ENCODE measurements at regions not wholly inside any gene's neighbourhood (a gene's known extent, or its start where the extent isn't known, plus 50 kb on each side); places are given as distances from the start of the nearest gene placed in this dataset.
A peak's percentile ranks its signal among the peaks of the same experiment; 100 is the strongest.

DNA sequence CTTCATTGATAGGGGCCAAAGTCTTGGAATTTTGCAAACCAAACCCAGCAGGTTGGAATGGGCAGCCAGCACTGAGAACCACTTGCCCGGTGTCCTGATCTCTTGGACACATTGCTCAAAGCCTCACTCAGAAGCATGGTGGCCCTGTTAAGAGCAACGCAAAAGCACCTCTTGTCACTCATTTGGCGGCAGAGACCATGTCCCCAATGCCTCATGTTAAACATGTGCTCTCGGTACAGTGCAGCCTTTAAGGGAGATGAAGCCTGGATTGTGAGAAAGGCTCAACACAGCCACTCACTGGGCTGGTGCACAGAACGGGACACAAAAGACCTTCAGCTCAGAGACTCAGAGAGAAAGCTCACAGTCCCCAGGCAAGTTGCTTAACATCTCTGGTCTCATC lies 298.4 kb upstream of the PRDM1 start:
- ATAC-seq: no peak

DNA sequence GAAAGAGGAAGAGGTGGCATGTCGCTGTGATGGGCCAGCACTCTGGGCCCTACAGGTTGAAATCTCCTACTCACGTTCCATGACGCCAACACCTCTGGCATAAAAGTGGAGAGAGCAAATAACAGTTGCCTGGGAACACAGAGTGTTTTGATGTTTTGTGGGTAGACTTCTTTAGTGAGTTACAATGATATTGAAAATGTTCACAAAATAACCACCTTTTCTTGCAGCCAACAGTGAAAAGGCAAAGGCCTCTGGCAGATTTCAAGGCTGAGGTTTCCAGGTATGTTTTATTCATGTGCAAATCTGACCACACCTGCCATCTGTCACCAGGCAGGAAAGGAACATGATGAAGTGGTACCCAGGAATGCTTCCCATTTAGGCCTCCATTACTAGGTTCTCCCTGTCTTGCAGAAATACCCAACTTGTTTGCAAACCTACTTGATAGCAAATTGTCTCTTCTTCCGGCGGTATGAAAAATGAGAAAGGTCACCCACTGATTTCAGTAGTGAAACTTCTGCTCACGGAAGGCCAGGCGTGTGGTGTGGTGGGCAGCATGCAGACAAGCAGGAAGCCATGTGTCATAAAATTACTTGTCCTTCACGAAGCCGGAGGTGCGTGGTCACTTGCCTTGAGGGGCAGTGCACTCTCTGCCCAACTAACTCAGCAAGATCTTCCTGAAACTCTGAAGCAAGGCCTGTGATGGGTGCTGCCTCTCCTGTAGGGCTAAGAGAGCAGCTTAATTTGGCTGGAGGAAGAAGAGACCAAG lies 299.1 kb upstream of the PRDM1 start:
- no peak for ATAC-seq

DNA sequence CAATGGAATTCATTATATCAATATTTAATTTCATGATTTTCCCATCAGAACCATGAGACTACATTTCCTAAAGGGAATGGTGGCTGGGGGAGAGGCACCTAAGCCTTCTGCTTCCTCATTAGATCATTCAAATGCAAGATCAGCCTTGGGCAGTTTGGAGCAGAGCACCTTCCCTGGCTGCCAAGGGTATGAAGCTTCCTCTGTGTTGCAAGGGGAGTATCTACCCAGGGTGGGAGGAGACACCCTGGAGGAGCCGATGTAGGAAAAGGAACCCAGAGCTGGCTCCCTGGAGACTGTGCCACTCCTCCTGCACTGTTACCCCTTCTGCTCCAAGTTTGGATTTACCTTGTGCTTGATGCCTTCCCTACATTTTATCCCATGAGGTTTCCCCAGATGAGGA lies 299.7 kb upstream of the PRDM1 start:
- peak; percentile 66 for ATAC-seq

DNA sequence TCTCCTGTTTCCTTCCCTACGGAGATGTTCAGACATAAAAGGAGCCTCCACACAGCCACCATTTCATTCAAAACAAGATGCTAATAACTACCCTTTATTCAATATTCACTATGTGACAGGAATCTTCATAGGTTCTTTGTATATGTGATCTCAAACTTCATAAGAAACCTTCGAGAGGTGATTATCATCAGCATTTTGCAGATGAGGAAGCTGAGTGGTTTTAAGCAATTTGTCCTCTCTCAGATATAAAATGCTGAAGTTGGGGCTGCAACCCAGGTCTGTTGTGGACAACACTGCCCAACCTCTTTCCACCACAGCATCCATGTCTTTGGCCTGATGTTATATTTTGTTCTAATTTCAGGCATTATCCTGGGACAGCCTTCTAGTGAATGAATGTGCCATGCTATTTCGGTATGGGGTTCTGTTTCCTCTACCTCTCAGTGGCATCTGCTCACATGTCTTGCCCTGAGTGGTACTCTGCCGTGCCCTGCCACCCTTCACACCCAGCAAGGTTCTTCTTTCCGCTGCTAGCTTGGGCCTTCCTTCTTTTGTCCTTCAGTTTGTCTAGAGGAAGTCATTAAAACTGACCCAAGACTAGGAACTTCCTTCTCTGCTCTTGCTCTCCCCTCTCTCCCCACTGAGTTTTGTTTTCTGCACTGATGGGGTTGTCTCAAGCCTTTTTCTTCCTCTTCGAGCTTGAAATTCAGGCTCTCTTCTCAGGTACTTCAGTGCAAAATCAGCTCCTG lies 300.9 kb upstream of the PRDM1 start:
- ATAC-seq: no peak

DNA sequence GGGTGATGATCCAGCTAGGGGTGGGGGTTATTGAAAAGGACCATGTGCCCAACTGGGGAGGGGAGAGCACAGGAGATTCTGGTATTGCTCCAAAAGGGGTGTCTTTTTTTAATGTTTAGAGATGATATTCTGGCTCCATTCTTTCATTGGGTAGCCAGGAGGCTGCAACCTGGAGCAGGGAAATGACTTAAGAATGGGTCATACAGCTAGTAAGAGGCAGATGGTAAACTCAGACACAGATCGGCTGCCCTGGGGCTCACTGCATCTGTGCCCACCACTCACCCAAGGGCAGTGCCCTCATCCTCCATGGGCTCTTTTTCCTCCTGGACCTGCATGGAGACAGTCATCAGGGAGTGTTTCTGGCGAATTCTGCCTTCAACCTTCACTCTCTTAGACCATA lies 302.0 kb upstream of the PRDM1 start:
- no peak for ATAC-seq

DNA sequence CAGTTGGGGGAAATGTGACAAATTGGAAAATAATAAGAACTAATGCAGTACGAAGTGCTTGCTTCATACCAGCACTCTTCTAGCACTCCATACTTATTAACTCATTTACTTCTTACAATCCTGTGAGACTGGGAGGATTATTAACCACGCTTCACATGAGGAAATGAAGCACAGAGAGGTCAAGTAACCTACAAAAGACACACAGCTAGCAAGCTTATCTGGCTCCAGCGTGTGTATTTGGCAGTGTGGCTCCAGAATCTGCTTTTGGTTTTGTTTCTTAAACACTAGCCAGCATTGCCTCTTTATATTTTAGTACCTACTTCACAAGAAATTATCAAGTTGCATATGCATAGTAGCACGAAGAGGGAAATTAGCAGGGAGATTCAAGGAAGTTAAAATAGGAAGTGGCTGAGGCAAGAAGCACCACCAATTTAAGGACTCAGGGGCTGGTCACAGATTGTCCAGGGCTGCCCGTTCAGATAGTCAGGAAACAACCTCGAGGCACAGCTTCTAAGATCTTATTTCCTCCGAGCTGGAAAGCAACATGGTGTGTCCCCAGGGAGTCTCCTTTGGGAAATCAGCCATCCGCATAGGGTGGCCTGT lies 302.7 kb upstream of the PRDM1 start:
- ATAC-seq: no peak

DNA sequence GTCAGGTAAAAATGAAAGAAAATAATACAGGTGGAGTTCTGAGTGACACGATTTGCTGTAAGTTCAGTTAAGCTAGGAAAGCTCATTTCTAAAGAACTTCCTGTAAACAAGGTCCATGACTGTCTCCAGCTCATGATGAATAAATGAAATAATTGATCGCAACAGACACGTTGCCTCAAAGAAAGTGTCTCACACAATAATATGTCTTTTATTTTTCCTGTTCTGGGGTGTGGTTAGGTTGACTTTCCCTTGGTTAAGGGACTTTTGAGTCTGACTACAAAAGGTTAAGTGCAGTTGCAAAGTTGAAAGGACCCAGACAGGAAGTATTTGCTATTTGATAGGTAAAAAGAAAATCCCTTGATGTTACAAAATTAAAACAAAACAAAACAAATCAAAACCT lies 304.2 kb upstream of the PRDM1 start:
- peak; percentile 58 for ATAC-seq

DNA sequence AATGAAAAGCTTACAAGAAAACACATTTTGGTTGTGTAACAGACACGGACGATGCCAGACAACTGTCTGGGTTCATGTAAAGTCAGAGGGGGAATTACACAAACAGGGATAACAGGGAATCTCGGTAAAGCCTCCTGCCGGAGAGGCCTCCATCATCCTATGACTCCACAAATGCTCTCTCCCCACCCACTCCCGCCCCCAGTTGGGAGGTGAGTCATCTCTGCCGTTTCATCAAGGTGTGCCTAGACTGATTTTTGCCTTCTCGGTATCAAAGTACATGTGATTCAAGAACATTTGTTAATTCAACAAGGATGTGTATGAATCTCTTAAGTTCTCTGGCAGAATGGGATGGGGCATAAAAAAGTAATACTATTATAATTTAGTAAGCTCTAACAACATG lies 304.9 kb upstream of the PRDM1 start:
- ATAC-seq: peak; percentile 85

DNA sequence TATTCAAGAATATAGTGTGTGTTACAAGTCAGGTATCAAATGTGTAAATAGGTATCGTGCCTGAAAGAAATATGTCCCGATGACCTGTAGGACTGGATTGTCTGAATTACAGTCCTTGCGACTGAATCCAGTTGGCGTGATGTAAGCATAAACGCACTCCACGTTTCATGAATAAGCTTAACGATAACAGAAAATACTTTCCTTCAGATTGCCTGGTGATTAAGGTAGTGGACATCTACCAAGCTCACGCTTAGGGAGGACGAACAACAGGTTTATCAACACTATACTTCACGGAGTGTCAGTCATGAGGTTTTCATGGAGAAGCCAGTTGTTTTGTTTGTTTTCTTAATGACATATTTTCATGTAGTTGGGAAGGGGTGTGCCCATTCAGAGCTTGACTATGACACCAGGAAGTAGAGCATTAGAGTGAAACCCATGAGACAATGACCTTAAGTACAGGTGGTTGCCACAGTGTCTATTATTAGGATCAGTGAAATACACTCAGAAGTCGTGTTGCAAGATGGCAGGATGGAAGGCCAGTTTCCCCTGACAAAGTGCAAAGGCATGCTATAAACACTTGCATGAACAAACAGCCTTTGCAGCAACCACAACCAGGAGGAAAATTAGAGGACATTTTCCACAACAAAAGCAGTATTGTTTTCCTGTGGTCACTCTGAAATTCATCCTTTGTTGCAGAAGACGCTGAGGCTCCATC lies 305.8 kb upstream of the PRDM1 start:
- ATAC-seq: peak; percentile 94

DNA sequence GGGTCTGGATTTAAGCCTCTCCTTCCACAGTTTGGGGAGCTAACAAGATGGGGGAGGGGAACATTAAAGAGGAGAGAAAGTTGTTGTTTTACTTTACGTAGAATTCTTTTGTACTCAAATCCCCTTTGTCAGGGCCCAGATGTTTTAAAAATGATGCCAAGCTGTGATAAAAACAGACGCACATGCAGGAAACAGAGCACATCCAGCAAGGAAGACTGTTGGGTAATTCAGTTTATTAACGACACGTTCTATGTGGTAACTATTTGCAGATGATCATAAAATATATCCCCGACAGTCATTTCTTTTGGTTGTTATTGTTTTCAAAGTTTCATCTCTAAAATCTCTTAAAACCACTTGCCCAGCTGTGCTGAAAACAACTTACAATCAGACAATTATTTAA lies 307.0 kb upstream of the PRDM1 start:
- ATAC-seq: no peak

DNA sequence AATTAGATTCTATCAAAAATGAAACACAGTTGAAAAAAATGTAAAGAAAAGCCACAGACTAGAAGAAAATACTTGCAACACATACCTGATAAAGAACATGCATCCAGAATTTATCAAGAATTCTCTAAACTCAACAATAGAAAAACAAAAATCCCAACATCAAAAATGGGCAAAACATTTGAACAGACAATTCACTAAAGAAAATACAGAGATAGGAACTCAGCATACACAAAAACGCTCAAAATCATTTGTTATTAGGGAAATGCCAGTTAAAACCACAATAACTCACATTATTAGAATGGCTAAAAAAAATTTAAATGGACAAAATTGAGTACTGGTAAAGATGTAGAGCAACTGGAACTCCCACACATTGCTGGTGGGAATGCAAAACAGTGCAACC lies 311.0 kb upstream of the PRDM1 start:
- ATAC-seq: no peak

DNA sequence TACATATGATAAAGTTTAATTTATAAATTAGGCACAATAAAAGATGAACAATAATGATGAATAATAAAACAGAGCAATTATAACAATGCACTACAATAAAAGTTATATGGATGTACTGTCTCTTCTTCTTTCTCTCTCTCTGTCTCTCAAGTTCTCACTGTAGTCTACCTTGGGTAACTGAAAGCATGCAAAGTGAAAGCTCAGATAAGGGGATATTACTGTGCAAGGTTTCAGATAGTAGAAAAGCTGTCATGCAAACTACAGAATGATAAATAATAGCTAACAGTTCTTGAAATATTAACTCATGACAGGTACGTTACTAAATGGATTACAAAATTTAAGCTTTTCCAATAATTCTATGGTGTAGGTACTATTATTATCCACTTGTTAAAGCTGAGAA lies 311.9 kb upstream of the PRDM1 start:
- ATAC-seq: no peak

DNA sequence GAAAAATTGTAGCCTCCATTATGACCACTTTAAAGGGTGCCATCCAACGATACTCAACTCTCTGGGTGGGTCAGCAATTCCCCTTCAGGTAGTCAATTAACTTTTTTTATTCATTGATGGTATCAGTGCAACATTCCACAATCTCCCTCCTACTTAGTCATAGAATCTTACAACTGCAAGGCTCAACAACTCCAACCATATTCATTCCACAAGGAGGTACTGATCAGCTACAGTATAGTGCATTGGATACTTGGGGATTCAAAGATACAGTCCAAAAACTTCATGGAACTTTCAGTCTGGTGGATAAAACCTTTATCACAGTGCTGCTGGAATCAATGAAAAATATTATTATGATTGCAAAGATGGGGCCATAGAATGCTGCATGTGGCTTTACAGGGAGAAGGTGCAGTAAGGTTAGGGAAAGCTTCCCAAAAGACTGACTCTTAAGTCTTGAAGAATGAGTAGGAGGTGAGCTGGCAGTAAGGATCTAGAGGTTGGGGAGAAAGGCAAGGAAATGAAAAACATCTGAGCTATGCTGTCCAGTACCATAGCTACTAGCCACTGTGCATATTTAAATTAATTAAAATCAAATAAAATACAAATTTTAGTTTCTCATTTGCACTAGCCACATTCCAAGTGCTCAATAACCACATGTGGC lies 314.7 kb upstream of the PRDM1 start:
- no peak for ATAC-seq

DNA sequence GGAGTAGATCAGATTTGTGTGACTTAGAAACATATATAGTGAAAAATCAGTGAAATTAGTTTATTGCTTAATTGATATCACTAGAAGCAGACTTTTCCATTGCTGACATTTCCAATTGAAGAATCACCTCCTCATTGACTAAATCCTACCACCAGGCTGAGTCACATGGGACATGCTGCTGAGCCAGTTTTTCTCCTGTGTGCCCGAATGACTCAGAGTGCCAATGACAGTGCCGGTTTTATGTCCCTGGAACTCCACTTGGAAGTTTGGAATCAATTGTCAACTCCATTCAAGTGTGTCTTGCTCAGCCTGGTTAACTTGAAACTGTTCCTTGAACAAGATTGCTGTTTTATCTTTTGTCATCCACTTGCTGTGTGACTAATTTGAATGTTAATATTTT lies 316.1 kb upstream of the PRDM1 start:
- ATAC-seq: peak; percentile 95

DNA sequence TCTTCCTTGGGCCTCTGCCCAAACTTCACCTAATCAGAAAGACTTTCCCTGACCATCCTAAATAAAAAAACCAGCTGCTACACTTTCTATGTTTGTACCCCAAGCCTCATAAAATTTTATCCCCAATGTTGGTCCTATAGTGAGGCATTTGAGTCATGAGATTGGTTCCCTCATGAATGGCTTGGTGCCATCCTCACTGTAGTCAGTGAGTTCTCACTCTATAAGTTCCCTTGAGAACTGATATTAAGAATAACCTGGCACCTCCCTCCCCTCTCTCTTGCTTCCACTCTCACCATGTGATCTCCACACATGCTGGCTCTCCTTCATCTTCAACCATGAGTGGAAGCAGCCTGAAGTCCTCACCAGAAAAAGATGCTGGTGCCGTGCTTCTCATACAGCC lies 316.9 kb upstream of the PRDM1 start:
- no peak for ATAC-seq

DNA sequence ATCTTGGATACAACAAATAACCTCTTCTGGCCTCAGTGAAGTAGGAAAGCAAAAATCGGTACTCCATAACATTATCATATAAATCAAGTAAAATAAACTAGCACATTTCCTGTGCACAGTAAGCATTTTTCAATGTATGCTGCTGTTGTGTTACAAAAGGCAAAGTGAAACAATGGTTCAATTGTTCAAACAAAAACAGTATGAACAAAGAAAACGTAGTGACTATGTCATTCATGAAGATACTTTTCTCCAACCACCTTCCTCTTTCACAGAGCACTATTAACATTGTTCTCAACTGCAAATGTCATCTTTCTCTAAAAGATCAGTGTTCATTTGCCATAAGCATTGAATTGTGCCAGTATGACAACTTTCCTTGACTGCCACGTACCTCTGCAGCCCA lies 318.6 kb upstream of the PRDM1 start:
- no peak for ATAC-seq

DNA sequence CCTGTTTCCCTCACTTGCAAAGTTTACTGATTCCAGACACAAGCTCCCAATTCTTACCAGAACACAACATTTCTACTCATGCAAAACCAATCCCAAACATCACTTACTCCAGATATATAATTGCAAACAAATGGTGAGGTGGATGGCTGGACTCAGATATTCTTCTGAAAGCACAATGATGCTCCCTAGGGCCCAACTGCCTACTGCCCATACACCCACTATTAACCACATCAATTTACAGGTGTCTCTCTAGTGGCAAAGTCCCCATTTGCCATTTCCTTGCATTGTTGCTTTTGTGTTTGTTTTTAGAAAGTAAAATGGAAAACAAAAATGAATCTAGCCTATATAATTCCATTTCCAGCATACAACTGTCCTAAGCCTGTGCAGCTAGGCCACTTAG lies 320.9 kb upstream of the PRDM1 start:
- ATAC-seq: no peak

DNA sequence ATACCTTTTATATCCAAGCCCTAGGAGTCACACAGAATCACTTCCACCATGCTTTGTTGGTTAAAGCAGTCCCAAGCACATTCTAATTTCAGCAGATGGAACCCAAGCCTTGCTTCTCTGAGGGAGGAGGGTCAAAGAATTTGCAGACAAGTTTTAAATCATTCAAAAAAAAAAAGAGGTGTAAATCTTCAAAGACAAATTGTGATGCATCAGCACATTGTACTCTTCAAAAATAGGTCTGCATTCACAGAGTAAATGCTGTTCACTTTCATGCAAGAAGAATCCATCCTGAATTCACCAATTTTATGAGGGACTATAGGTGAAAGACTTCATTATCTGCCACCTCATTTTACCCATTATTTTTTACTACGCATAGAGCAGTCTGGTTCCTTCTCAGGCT lies 321.8 kb upstream of the PRDM1 start:
- ATAC-seq: no peak

DNA sequence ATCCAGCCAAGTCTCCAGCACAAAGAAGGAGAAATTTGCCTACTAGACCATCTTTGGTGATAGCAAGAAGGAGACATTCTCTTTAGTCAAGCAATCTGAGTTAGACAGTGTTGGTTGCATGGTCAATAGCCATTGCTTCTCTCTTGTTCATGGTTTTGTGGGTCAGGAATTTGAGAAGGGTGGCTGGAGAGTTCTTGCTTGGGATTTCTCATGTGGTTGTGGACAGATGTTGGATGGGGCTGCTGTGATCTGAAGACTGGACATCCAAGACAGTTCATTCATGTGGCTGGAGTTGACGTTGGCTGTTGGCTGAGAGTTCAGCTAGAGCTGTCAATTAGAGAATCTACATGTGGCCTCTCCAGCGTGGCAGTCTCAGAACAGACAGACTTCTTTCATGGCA lies 322.3 kb upstream of the PRDM1 start:
- no peak for ATAC-seq

DNA sequence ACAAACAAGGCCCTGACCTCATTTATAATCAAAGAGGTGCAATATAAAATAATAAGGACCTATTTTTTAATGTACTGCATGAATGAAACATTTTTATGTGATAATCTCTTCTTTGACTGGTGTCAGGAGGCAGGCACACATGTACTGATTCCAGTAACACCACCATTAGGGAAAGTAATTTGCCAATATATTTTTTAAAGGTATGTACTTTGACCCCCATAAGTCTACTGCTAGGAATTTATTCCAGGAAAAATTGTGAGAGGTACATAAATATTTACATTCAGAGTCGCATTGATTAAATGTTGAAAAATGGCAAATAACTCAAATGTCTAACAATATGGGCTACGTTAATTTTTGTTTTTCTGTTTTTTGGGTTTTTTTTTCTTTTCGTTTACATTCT lies 325.4 kb upstream of the PRDM1 start:
- no peak for ATAC-seq

DNA sequence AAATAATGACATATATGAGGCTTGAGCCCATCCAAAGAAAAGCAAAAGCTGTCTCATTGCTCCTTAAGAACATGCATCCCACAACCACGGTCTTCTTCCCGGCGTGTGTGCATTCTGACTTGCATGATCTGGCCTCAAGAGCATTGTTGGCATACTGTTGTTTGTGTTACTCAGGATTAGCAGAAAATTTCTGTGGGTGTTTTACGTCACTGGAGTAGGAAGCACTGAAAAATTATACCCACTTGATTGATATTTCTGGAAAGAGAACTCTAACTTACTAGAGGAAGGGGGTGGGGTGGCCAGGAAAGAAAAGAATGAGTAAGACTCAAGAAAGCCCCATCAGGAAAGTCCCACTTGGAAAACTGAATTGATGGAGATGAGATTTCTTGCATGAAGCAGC lies 326.2 kb upstream of the PRDM1 start:
- no peak for ATAC-seq

DNA sequence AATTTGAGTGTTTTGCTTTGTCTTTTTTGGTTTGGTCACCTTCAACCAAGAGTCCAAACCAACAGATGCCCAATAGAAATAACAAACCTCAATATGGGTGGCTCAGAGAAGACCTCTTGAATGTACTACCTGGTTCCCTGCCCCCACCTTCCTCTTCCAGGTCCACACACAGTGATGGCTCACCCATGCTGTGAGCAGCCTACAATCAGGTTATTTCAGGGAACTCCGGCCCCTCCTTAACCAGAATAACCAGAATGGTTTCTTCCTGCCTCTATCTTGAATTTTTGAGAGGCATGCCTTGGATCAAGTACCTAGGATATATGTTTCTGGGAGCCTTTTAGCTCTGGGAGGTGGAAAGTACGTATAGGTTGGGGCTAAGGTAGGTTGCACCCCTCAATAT lies 327.1 kb upstream of the PRDM1 start:
- peak; percentile 94 for ATAC-seq

Data from esophagus mucosa (tissue), 1 donor.